ENCODE measurements at regions not wholly inside any gene's neighbourhood (a gene's known extent, or its start where the extent isn't known, plus 50 kb on each side); places are given as distances from the start of the nearest gene placed in this dataset.

DNA sequence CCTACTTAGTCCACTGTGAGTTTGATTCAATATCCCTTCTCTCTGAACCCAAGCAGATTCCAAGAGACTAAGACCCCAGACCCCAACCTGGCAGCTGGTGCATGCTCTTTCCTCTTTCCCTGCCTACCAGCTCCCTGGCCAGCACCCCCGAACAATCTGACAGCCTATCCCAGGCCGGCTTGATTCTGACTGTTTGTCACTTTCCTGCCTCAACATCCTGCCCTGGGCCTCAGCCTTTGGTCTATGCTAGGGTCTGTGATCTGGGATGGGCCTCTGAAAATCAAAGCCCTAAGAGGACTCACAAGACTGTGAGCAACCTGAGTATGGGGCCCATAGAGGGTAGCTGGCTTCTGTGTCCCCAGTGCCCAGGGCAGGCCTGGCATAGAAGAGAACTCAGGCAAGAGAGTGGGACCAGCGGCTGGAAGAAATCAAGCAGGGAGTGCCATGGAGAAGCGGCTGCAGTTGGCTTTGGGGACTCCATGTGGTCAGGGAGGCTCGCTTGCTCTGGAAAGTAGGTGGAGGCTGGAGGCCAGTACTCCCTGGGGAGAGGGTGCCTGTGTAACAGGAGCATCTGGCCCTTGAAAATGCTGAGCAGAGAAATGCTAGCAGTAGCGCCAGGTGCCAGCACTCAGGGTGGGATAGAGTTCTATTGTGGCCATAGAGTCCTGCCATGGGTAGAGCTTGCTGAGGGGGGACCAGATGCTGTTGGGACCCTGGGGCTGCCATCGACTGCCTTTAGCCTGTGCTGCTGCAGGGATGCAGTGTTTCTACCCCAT is 343.9 kb downstream of the DYSF start:
- intact Hi-C loops (cut with micrococcal nuclease): no loop called here

DNA sequence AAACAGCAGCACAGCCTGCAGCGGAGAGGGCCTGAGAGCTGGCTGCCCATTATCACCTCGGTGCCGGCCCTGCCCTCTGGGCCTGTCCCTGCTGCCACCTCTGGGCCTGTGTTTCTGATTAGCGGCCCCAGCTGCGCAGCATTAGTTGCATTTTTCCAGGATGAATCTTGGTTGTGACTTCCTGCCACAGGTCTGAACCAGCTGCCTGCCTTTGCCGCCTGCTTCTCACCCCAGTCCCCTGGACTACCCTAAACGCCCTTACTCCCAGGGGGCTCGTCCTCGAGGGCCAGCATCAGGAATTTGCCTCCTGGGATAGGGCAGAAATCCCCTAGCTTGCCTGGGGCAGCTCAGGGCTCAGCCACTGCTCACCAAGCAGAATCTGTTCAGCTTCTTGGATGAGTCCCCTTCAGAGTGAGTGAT is 342.8 kb downstream of the DYSF start:
- intact Hi-C loops (cut with micrococcal nuclease): no loop called here

- intact Hi-C loops (cut with micrococcal nuclease): no loop called here
Measured at GRCh38 chr2:71795486-71795885, 342.1 kb downstream of the DYSF start.

DNA sequence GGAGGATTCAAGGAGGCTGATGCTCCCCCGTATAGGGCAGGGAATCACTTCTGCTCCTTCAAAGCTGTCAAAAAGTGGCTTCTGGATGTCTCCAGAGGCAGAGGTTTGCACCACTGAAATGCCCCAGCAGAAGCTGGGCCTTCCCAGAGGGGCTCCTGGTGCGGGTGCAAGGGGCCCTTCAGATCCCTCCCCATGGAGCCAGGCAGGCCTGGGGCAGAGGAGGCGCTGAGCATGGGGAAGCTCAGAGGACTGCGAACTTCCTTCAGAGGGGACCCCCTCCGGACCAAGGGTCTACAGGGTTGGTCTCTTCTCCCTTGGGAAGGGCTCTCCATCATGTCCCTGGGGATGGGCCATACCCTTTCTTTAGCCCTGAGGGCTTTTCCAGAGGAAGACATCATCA is 341.2 kb downstream of the DYSF start:
- intact Hi-C loops (cut with micrococcal nuclease): no loop called here

GRCh38 chr2:71793926-71794325 is 340.6 kb downstream of the DYSF start:
- intact Hi-C loops (cut with micrococcal nuclease): no loop called here

- intact Hi-C loops (cut with micrococcal nuclease): no loop called here
Measured at GRCh38 chr2:71792926-71793761, 339.8 kb downstream of the DYSF start.

DNA sequence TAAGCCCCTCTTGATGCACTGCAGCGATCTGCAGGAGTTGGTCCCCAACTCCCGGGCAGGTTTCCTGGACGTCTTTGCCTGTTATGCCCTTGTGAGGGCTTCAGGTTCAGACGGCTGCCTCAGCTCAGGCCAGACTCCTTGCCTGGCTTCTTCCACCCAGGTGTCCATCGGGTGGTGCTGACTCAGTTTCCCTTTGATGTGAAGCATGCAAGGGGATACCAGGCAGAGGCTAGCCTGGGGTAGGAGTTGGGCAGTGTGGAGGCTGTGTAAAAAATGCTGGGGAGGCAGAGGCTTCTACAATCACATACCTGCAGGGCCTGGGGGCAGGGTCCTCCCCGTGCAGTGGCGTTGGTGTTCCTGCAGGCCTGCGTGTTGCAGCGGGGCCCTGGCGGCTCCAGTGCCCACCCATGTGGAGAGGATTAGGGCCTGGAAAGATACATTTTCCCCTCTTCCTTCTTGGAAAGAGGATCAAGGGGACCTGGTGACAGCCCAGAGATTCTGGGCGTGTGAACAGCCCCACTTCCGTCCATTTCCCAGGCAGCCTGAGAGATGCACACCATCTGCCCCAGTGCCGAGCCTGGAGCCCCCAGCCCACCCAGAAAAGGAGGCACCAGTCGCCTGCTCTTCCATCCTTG is 338.3 kb downstream of the DYSF start:
- intact Hi-C loops (cut with micrococcal nuclease): no loop called here

DNA sequence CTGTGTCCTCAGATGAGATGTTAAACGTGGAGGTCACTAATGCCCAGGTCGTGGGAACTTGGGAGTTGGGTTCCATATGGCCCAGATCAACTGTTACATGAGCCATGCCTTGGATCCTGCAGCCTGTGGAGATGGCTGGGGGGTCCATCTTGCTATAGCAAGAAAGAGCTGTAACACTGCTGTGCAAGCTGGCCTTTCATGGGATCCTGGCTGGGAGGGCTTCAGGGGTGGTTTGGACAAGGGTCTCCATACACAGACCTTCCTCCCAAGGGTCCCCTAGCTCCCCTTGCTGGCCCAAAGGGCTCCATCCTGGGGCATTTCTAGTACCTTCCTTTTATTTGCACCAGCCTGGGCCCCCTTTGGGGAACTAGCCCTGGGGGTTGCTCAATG is 337.7 kb downstream of the DYSF start:
- intact Hi-C loops (cut with micrococcal nuclease): no loop called here

- intact Hi-C loops (cut with micrococcal nuclease): no loop called here
Measured at GRCh38 chr2:71790226-71791060, 337.1 kb downstream of the DYSF start.

GRCh38 chr2:71789556-71790204 is 336.3 kb downstream of the DYSF start:
- intact Hi-C loops (cut with micrococcal nuclease): no loop called here

DNA sequence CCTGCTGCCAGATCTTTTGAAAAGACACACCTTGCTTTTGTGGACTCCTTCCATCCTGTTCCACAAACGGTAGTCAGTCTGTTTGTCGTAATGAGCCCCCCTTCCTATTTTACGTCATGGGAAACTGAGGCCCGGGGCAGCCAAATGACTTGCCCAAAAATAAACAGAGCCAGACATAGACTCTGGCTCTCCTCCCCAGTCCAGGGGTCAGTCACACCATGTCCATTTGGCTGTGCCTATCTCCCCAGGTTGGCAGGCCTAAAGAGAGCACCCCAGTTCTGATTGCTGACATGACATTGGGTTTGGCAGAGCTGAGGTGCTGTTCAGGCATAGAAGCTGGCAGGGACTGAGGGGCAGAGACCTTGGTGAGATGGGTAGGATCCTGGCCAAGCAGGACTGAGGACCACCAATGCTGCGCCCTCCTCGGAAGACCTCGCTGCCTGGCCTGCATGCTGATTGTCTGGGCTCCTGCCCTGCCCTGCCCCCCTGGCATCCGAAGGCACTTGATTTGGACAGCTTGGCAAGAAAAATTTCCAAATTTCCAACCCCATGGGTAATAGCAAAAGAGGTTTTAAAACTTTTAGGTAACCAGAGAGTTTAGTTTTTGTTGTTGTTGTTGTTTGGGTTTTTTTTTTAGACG is 335.4 kb downstream of the DYSF start:
- intact Hi-C loops (cut with micrococcal nuclease): no loop called here

- intact Hi-C loops (cut with micrococcal nuclease): no loop called here
Measured at GRCh38 chr2:71788186-71788525, 334.8 kb downstream of the DYSF start.

GRCh38 chr2:71787476-71788185 is 334.3 kb downstream of the DYSF start:
- intact Hi-C loops (cut with micrococcal nuclease): no loop called here

- intact Hi-C loops (cut with micrococcal nuclease): no loop called here
Measured at GRCh38 chr2:71787108-71787415, 333.7 kb downstream of the DYSF start.

- intact Hi-C loops (cut with micrococcal nuclease): no loop called here
Measured at GRCh38 chr2:71786291-71787107, 333.1 kb downstream of the DYSF start.

DNA sequence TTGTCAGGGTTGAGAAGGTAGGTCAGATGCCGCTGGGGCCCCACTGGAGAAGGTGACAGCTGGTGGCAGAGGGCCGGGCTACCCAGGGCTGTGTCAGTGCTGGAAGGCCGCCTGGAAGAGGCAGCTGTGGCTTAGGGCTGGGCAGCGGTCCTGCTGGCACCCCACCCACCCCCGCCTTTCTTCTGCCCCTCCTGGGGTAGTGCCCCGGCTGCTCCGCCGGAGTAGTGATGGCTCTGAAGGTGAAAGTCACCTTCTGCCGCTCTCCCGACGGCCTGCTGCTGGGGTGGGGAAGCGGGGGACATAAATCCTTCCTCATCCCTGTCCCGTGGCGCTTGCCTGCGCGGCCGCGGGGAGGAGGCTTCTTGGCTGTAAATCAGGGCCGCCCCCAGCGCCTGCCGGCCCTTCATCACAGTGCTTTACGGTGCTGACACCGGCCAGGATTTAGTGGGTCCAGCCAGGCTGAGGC is 332.2 kb downstream of the DYSF start:
- intact Hi-C loops (cut with micrococcal nuclease): no loop called here

DNA sequence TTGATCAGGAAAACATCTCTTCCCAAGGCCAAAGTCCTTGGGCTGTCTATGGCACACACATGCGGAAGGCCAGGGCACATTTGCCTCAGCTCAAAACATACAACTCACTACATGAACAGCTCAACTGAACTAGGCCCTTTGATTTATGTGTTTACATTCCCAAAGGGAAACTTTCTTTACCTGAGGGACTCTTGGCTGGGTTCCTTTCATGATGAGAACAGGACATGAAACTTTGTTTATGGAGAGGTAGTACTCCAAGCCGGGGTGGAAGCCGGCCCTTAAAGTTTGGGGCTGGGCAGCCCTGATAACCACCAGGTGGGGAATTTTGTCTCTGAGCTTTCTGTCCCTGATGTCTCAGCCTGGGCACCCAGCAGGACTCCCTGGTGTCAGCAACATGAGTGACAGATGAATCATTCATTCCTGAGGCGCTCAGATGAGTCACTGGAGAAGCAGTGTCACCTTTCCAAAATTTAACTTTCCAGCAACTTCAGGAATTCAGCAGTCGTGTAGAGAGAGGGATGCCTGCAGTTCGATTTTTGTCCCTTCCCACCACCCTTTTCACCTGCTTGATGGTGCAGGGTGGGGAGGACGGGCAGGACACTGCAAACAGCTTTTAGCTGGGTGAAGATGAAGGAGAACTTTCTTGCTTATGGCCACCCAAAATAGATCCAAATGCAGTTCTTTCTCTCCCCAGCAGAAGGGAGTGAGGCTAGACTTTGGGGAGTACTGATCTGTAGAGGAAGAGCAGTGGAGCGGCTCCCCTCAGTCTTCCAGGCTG is 331.6 kb downstream of the DYSF start:
- intact Hi-C loops (cut with micrococcal nuclease): no loop called here

GRCh38 chr2:71783815-71784214 is 330.5 kb downstream of the DYSF start:
- intact Hi-C loops (cut with micrococcal nuclease): no loop called here
